ENCODE measurements at regions not wholly inside any gene's neighbourhood (a gene's known extent, or its start where the extent isn't known, plus 50 kb on each side); places are given as distances from the start of the nearest gene placed in this dataset.

DNA sequence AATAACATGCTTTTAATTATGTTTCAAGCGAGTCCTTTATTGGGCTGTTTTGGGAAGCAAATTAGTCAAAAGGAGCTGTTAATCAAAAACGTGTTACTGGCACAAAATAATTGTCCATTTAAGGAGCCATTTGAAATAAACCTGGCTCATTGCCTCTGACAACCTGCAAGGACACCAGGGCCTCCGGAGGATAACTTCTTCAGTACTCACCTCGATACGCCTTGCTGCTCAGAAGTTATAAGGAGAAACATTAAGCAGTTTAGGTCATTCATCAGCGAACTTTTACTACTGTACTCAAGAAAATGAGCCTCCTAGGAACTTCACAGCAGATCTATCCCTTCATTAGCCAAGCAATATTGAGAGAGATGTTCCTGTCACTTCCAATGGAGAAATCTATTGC lies 1579.2 kb upstream of the ACVR2A start (continued):
- no peak for TF ChIP-seq ZNF747 (tag by site-specific recombination; IDR thresholded peaks at IDR 0.05)
- TF ChIP-seq ZNF677 (tag by site-specific recombination; IDR thresholded peaks at IDR 0.05), result no peak
- no peak for TF ChIP-seq ZNF311 (tag by site-specific recombination; IDR thresholded peaks at IDR 0.05; ENCODE audit: borderline replicate concordance)
- TF ChIP-seq, protein P1, sequence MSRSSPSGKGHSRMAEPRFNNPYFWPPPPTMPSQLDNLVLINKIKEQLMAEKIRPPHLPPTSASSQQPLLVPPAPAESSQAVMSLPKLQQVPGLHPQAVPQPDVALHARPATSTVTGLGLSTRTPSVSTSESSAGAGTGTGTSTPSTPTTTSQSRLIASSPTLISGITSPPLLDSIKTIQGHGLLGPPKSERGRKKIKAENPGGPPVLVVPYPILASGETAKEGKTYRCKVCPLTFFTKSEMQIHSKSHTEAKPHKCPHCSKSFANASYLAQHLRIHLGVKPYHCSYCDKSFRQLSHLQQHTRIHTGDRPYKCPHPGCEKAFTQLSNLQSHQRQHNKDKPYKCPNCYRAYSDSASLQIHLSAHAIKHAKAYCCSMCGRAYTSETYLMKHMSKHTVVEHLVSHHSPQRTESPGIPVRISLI (tag by site-specific recombination; IDR thresholded peaks at IDR 0.05), result no peak

DNA sequence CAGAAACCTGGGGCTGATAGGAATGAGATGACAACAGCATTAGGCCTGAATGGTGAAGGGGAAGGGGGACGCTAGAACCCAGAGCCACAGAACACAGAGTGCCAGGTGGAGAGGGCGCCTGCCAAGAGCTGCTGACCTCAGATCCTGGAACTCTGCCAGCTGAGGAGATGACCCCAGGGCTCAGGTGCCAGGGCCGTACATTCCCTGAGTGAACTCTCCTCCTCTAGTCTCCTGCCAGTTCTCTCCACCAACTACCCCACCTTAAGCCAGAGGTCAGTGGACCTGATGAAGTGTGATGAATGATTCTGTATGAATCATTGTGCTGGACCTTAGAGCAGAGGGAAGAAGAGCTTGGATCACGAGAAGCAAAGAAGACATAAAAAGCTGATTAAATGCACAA lies 1582.2 kb upstream of the ACVR2A start:
- TF ChIP-seq ZFP37 (tag by site-specific recombination; IDR thresholded peaks at IDR 0.05) (no peak), ZXDB (tag by site-specific recombination; IDR thresholded peaks at IDR 0.05) (no peak), OSR2 (tag by site-specific recombination; IDR thresholded peaks at IDR 0.05) (no peak), KLF7 (tag by site-specific recombination; IDR thresholded peaks at IDR 0.05; ENCODE audit: borderline replicate concordance) (no peak), TCF7L2 (IDR thresholded peaks at IDR 0.05; ENCODE audit: borderline replicate concordance, low read depth, low read length) (no peak), ZNF426 (tag by site-specific recombination; IDR thresholded peaks at IDR 0.05) (no peak), SCRT1 (tag by site-specific recombination; IDR thresholded peaks at IDR 0.05; ENCODE audit: borderline replicate concordance) (no peak), ZNF292 (tag by site-specific recombination; IDR thresholded peaks at IDR 0.05; ENCODE audit: borderline replicate concordance, low read depth) (no peak), ZNF416 (tag by site-specific recombination; IDR thresholded peaks at IDR 0.05) (no peak), ZNF19 (tag by site-specific recombination; IDR thresholded peaks at IDR 0.05; ENCODE audit: low read depth) (no peak), ZNF433 (tag by site-specific recombination; IDR thresholded peaks at IDR 0.05; ENCODE audit: low read depth) (no peak), ZNF354C (tag by site-specific recombination; IDR thresholded peaks at IDR 0.05; ENCODE audit: borderline replicate concordance, low read depth) (no peak), MYNN (tag by site-specific recombination; IDR thresholded peaks at IDR 0.05; ENCODE audit: borderline replicate concordance) (no peak), MZF1 (tag by site-specific recombination; IDR thresholded peaks at IDR 0.05; ENCODE audit: borderline replicate concordance) (no peak), ZNF600 (tag by site-specific recombination; IDR thresholded peaks at IDR 0.05) (no peak), ZNF701 (tag by site-specific recombination; IDR thresholded peaks at IDR 0.05) (no peak), HOXC10 (CRISPR knock-in tag; IDR thresholded peaks at IDR 0.05) (no peak)
- TF ChIP-seq, protein P2, sequence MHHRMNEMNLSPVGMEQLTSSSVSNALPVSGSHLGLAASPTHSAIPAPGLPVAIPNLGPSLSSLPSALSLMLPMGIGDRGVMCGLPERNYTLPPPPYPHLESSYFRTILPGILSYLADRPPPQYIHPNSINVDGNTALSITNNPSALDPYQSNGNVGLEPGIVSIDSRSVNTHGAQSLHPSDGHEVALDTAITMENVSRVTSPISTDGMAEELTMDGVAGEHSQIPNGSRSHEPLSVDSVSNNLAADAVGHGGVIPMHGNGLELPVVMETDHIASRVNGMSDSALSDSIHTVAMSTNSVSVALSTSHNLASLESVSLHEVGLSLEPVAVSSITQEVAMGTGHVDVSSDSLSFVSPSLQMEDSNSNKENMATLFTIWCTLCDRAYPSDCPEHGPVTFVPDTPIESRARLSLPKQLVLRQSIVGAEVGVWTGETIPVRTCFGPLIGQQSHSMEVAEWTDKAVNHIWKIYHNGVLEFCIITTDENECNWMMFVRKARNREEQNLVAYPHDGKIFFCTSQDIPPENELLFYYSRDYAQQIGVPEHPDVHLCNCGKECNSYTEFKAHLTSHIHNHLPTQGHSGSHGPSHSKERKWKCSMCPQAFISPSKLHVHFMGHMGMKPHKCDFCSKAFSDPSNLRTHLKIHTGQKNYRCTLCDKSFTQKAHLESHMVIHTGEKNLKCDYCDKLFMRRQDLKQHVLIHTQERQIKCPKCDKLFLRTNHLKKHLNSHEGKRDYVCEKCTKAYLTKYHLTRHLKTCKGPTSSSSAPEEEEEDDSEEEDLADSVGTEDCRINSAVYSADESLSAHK (tag by site-specific recombination; IDR thresholded peaks at IDR 0.05), result no peak
- TF ChIP-seq, protein P3, sequence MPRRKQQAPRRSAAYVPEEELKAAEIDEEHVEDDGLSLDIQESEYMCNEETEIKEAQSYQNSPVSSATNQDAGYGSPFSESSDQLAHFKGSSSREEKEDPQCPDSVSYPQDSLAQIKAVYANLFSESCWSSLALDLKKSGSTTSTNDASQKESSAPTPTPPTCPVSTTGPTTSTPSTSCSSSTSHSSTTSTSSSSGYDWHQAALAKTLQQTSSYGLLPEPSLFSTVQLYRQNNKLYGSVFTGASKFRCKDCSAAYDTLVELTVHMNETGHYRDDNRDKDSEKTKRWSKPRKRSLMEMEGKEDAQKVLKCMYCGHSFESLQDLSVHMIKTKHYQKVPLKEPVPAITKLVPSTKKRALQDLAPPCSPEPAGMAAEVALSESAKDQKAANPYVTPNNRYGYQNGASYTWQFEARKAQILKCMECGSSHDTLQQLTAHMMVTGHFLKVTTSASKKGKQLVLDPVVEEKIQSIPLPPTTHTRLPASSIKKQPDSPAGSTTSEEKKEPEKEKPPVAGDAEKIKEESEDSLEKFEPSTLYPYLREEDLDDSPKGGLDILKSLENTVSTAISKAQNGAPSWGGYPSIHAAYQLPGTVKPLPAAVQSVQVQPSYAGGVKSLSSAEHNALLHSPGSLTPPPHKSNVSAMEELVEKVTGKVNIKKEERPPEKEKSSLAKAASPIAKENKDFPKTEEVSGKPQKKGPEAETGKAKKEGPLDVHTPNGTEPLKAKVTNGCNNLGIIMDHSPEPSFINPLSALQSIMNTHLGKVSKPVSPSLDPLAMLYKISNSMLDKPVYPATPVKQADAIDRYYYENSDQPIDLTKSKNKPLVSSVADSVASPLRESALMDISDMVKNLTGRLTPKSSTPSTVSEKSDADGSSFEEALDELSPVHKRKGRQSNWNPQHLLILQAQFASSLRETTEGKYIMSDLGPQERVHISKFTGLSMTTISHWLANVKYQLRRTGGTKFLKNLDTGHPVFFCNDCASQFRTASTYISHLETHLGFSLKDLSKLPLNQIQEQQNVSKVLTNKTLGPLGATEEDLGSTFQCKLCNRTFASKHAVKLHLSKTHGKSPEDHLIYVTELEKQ (tag by site-specific recombination; IDR thresholded peaks at IDR 0.05; ENCODE audit: borderline replicate concordance), result no peak
- TF ChIP-seq, protein P4, sequence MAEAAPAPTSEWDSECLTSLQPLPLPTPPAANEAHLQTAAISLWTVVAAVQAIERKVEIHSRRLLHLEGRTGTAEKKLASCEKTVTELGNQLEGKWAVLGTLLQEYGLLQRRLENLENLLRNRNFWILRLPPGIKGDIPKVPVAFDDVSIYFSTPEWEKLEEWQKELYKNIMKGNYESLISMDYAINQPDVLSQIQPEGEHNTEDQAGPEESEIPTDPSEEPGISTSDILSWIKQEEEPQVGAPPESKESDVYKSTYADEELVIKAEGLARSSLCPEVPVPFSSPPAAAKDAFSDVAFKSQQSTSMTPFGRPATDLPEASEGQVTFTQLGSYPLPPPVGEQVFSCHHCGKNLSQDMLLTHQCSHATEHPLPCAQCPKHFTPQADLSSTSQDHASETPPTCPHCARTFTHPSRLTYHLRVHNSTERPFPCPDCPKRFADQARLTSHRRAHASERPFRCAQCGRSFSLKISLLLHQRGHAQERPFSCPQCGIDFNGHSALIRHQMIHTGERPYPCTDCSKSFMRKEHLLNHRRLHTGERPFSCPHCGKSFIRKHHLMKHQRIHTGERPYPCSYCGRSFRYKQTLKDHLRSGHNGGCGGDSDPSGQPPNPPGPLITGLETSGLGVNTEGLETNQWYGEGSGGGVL (tag by site-specific recombination; IDR thresholded peaks at IDR 0.05), result no peak

More for the DNA sequence above, 1582.2 kb upstream of the ACVR2A start:
- no peak overlapping the region for H3K27ac ChIP-seq (ENCODE audit: extremely low read depth, low read depth, low read length)
- POLR2A ChIA-PET, result no interaction called here
- CTCF ChIA-PET, result no interaction called here
- H3K9me3 ChIP-seq (ENCODE audit: control insufficient read depth, insufficient read depth, low read depth, low read length), result no peaks in the 10 kb centered on the region; the same call in 1 of the 2 replicates
- H3K4me1 ChIP-seq (ENCODE audit: control insufficient read depth, insufficient read depth, low read length), result no peaks in the 10 kb centered on the region
- no peak overlapping the region for H3K4me3 ChIP-seq (ENCODE audit: low read depth, low read length)
- H3K36me3 ChIP-seq (ENCODE audit: control insufficient read depth in 2 of 2, insufficient read depth in 1 of 2, low read length in 2 of 2), result no peaks in the 10 kb centered on the region

Data from HEK293 (cell line).